Fibroblast of skin of abdomen (primary cell): ENCODE measurements at regions not wholly inside any gene's neighbourhood (a gene's known extent, or its start where the extent isn't known, plus 50 kb on each side); places are given as distances from the start of the nearest gene placed in this dataset.
A peak's percentile ranks its signal among the peaks of the same experiment; 100 is the strongest.
"Not testable (repeated sequence)": the region's sequence is repeated elsewhere in the genome, so short reads cannot be mapped to it uniquely, and the experiment has no call there.

Experiments used
- DNase-seq: peaks from one replicate; pipeline ENCODE4 v3.0.0-alpha.2; 2013

GRCh38 chr10:91005276-91005675 lies 84.4 kb upstream of the ANKRD1 start:
- DNase-seq: not testable (repeated sequence)

- DNase-seq: peak; percentile 61
These were observed 85.3 kb upstream of the ANKRD1 start for GRCh38 chr10:91006001-91006751.

- DNase-seq: no peak
These were observed 86.0 kb upstream of the ANKRD1 start for GRCh38 chr10:91006752-91007346.

GRCh38 chr10:91007655-91008054 lies 86.8 kb upstream of the ANKRD1 start:
- no peak for DNase-seq

GRCh38 chr10:91009121-91009520 lies 88.2 kb upstream of the ANKRD1 start:
- no peak for DNase-seq

GRCh38 chr10:91010952-91011351 lies 90.1 kb upstream of the ANKRD1 start:
- DNase-seq: no peak

- no peak for DNase-seq
These were observed 91.6 kb upstream of the ANKRD1 start for GRCh38 chr10:91012502-91012901.

- DNase-seq: no peak
These were observed 93.1 kb upstream of the ANKRD1 start for GRCh38 chr10:91013985-91014384.

- DNase-seq: no peak
These were observed 96.3 kb upstream of the ANKRD1 start for GRCh38 chr10:91017198-91017597.

GRCh38 chr10:91021901-91022300 lies 101.0 kb upstream of the ANKRD1 start:
- no peak for DNase-seq

- no peak for DNase-seq
These were observed 101.5 kb upstream of the ANKRD1 start for GRCh38 chr10:91022390-91022789.

- DNase-seq: no peak
These were observed 102.2 kb upstream of the ANKRD1 start for GRCh38 chr10:91022924-91023699.

- no peak for DNase-seq
These were observed 103.0 kb upstream of the ANKRD1 start for GRCh38 chr10:91023700-91024398.

- DNase-seq: no peak
These were observed 103.7 kb upstream of the ANKRD1 start for GRCh38 chr10:91024541-91024940.

- peak; percentile 26 for DNase-seq
These were observed 111.8 kb upstream of the ANKRD1 start for GRCh38 chr10:91032611-91033206.

GRCh38 chr10:91033324-91033950 lies 112.5 kb upstream of the ANKRD1 start:
- DNase-seq: peak; percentile 45

GRCh38 chr10:91034042-91034441 lies 113.2 kb upstream of the ANKRD1 start:
- no peak for DNase-seq

- DNase-seq: peak; percentile 77
These were observed 113.7 kb upstream of the ANKRD1 start for GRCh38 chr10:91034494-91035159.

- DNase-seq: no peak
These were observed 114.9 kb upstream of the ANKRD1 start for GRCh38 chr10:91035650-91036292.

- DNase-seq: peak; percentile 42
These were observed 116.0 kb upstream of the ANKRD1 start for GRCh38 chr10:91036807-91037411.
